Glutamatergic neuron (in vitro differentiated cells): ENCODE measurements at regions not wholly inside any gene's neighbourhood (a gene's known extent, or its start where the extent isn't known, plus 50 kb on each side); places are given as distances from the start of the nearest gene placed in this dataset.

Experiments
- DNase-seq: peaks from one replicate; pipeline ENCODE4 v3.0.0; 2022
- H3K27ac Mint-ChIP-seq: one replicate; pipeline ENCODE4 v1.8.0; 2020; ENCODE audit warnings: mild to moderate bottlenecking, mixed read lengths, inconsistent platforms; ENCODE audit not compliant: unreplicated experiment
- H3K27me3 Mint-ChIP-seq: one replicate; pipeline ENCODE4 v1.8.0; 2020; ENCODE audit warnings: mild to moderate bottlenecking, moderate library complexity, mixed read lengths, inconsistent platforms; ENCODE audit not compliant: unreplicated experiment
- H3K36me3 Mint-ChIP-seq: one replicate; pipeline ENCODE4 v1.8.0; 2020; ENCODE audit warnings: mild to moderate bottlenecking, mixed read lengths, inconsistent platforms; ENCODE audit not compliant: unreplicated experiment
- H3K4me1 Mint-ChIP-seq: one replicate; pipeline ENCODE4 v1.8.0; 2020; ENCODE audit warnings: mild to moderate bottlenecking, low read depth, mixed read lengths, inconsistent platforms; ENCODE audit not compliant: unreplicated experiment
- H3K4me3 Mint-ChIP-seq: one replicate; pipeline ENCODE4 v1.8.0; 2020; ENCODE audit warnings: mild to moderate bottlenecking, mixed read lengths, inconsistent platforms; ENCODE audit not compliant: unreplicated experiment
- H3K9me3 Mint-ChIP-seq: one replicate; pipeline ENCODE4 v1.8.0; 2020; ENCODE audit warnings: mild to moderate bottlenecking, moderate library complexity, mixed read lengths, inconsistent platforms; ENCODE audit not compliant: unreplicated experiment
- CTCF ChIP-seq: fragments of 200-600 bp; sonication (generic); IDR thresholded peaks from one replicate; pipeline ENCODE4 v1.5.0; 2021; ENCODE audit not compliant: partially characterized antibody, unreplicated experiment

GRCh38 chr1:8212580-8213031 lies 105.3 kb upstream of the SLC45A1 start:
- TF ChIP-seq CTCF = no peak
- no peak overlapping the region for H3K4me3 Mint-ChIP-seq
- no peak for DNase-seq

GRCh38 chr1:8211883-8212579 lies 105.9 kb upstream of the SLC45A1 start:
- no peak overlapping the region for H3K4me3 Mint-ChIP-seq
- no peak for TF ChIP-seq CTCF
- no peaks in the 10 kb centered on the region for H3K36me3 Mint-ChIP-seq
- H3K27me3 Mint-ChIP-seq = peaks cover 5% of the 10 kb centered on the region
- H3K4me1 Mint-ChIP-seq = no peaks in the 10 kb centered on the region
- no peak overlapping the region for H3K27ac Mint-ChIP-seq
- peaks cover 3% of the 10 kb centered on the region for H3K9me3 Mint-ChIP-seq
- no peak for DNase-seq

More at GRCh38 chr1:8212580-8213031, 105.3 kb upstream of the SLC45A1 start:
- Mint-ChIP-seq H3K9me3 (peaks cover 3% of the 10 kb centered on the region), H3K4me1 (no peaks in the 10 kb centered on the region), H3K36me3 (no peaks in the 10 kb centered on the region), H3K27me3 (peaks cover 6% of the 10 kb centered on the region), H3K27ac (no peak overlapping the region)

GRCh38 chr1:8211251-8211882 lies 106.5 kb upstream of the SLC45A1 start:
- Mint-ChIP-seq H3K27ac (no peak overlapping the region), H3K9me3 (peaks cover 3% of the 10 kb centered on the region), H3K27me3 (peaks cover 2% of the 10 kb centered on the region), H3K36me3 (no peaks in the 10 kb centered on the region), H3K4me1 (no peaks in the 10 kb centered on the region), H3K4me3 (no peak overlapping the region)
- no peak for DNase-seq
- TF ChIP-seq CTCF = no peak

GRCh38 chr1:8207202-8207601 lies 110.7 kb upstream of the SLC45A1 start:
- H3K4me3 Mint-ChIP-seq = no peak overlapping the region
- no peaks in the 10 kb centered on the region for H3K9me3 Mint-ChIP-seq
- no peaks in the 10 kb centered on the region for H3K36me3 Mint-ChIP-seq
- no peak overlapping the region for H3K27ac Mint-ChIP-seq
- TF ChIP-seq CTCF = no peak
- no peak for DNase-seq
- H3K4me1 Mint-ChIP-seq = no peaks in the 10 kb centered on the region
- no peaks in the 10 kb centered on the region for H3K27me3 Mint-ChIP-seq

- H3K27ac Mint-ChIP-seq = no peak overlapping the region
- no peaks in the 10 kb centered on the region for H3K4me1 Mint-ChIP-seq
Measured at GRCh38 chr1:8206391-8206790, 111.5 kb upstream of the SLC45A1 start.

More at GRCh38 chr1:8206391-8206790, 111.5 kb upstream of the SLC45A1 start:
- H3K4me3 Mint-ChIP-seq = no peak overlapping the region
- no peaks in the 10 kb centered on the region for H3K9me3 Mint-ChIP-seq
- DNase-seq = no peak
- no peaks in the 10 kb centered on the region for H3K36me3 Mint-ChIP-seq
- H3K27me3 Mint-ChIP-seq = no peaks in the 10 kb centered on the region
- no peak for TF ChIP-seq CTCF
